WTC11 (cell line): ENCODE measurements at regions not wholly inside any gene's neighbourhood (a gene's known extent, or its start where the extent isn't known, plus 50 kb on each side); places are given as distances from the start of the nearest gene placed in this dataset.
"Not testable (repeated sequence)": the region's sequence is repeated elsewhere in the genome, so short reads cannot be mapped to it uniquely, and the experiment has no call there.

Source experiments
- CBFB ChIP-seq: sonication (generic); formaldehyde crosslinking; IDR thresholded peaks from 2 replicates; pipeline ENCODE4 v1.8.1; 2022; ENCODE audit warnings: mild to moderate bottlenecking, low read depth, missing genetic modification reagents
- CREM ChIP-seq: sonication (generic); formaldehyde crosslinking; IDR thresholded peaks from 2 replicates; pipeline ENCODE4 v1.8.1; 2022; ENCODE audit warnings: mild to moderate bottlenecking, missing genetic modification reagents, moderate library complexity
- NFYB ChIP-seq: sonication (generic); formaldehyde crosslinking; conservative IDR thresholded peaks from 2 replicates; pipeline ENCODE4 v1.8.0; 2022; ENCODE audit warnings: low read depth, missing genetic modification reagents
- TF ChIP-seq, protein P1 (sequence below): fragments of 200-600 bp; IDR thresholded peaks from 2 replicates; pipeline ENCODE4 v1.8.0; 2022; ENCODE audit warnings: antibody characterized with exemption
- TF ChIP-seq, protein P2 (sequence below): fragments of 250-450 bp; sonication (Bioruptor Pico); IDR thresholded peaks from 2 replicates; pipeline ENCODE4 v1.9.0; 2021; ENCODE audit warnings: mild to moderate bottlenecking, borderline replicate concordance
- TF ChIP-seq, protein P3 (sequence below): sonication (generic); formaldehyde crosslinking; IDR thresholded peaks from 2 replicates; pipeline ENCODE4 v1.8.0; 2022; ENCODE audit warnings: mild to moderate bottlenecking, missing genetic modification reagents
- TF ChIP-seq, protein P4 (sequence below): sonication (generic); formaldehyde crosslinking; conservative IDR thresholded peaks from 2 replicates; pipeline ENCODE4 v1.8.1; 2022; ENCODE audit warnings: mild to moderate bottlenecking, missing genetic modification reagents

DNA sequence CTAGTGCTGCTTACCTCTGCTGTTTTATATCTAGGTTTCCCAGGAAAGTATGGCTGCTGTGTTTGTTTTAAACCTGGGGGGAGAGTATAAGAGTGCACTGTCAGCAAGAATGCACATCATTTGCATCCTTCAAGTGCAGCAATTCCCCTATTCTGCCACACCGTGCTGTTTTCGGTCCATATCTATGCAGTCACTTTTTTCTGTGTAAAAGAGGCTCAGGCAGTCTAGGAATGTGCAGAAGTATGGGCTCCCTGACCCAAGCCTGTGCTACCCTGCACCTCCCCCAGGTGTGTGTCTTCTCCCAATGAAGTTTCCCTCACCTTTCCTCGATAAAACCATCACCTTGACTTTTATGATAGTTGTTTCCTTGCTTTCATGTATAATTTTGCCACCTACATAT, 338.2 kb upstream of the NBPF12 start:
- TF ChIP-seq, protein P1, sequence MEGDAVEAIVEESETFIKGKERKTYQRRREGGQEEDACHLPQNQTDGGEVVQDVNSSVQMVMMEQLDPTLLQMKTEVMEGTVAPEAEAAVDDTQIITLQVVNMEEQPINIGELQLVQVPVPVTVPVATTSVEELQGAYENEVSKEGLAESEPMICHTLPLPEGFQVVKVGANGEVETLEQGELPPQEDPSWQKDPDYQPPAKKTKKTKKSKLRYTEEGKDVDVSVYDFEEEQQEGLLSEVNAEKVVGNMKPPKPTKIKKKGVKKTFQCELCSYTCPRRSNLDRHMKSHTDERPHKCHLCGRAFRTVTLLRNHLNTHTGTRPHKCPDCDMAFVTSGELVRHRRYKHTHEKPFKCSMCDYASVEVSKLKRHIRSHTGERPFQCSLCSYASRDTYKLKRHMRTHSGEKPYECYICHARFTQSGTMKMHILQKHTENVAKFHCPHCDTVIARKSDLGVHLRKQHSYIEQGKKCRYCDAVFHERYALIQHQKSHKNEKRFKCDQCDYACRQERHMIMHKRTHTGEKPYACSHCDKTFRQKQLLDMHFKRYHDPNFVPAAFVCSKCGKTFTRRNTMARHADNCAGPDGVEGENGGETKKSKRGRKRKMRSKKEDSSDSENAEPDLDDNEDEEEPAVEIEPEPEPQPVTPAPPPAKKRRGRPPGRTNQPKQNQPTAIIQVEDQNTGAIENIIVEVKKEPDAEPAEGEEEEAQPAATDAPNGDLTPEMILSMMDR, result not testable (repeated sequence)
- not testable (repeated sequence) for TF ChIP-seq CBFB (CRISPR knock-in tag); NFYB (CRISPR knock-in tag); CREM
- TF ChIP-seq, protein P2, sequence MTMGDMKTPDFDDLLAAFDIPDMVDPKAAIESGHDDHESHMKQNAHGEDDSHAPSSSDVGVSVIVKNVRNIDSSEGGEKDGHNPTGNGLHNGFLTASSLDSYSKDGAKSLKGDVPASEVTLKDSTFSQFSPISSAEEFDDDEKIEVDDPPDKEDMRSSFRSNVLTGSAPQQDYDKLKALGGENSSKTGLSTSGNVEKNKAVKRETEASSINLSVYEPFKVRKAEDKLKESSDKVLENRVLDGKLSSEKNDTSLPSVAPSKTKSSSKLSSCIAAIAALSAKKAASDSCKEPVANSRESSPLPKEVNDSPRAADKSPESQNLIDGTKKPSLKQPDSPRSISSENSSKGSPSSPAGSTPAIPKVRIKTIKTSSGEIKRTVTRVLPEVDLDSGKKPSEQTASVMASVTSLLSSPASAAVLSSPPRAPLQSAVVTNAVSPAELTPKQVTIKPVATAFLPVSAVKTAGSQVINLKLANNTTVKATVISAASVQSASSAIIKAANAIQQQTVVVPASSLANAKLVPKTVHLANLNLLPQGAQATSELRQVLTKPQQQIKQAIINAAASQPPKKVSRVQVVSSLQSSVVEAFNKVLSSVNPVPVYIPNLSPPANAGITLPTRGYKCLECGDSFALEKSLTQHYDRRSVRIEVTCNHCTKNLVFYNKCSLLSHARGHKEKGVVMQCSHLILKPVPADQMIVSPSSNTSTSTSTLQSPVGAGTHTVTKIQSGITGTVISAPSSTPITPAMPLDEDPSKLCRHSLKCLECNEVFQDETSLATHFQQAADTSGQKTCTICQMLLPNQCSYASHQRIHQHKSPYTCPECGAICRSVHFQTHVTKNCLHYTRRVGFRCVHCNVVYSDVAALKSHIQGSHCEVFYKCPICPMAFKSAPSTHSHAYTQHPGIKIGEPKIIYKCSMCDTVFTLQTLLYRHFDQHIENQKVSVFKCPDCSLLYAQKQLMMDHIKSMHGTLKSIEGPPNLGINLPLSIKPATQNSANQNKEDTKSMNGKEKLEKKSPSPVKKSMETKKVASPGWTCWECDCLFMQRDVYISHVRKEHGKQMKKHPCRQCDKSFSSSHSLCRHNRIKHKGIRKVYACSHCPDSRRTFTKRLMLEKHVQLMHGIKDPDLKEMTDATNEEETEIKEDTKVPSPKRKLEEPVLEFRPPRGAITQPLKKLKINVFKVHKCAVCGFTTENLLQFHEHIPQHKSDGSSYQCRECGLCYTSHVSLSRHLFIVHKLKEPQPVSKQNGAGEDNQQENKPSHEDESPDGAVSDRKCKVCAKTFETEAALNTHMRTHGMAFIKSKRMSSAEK, result not testable (repeated sequence)
- TF ChIP-seq, protein P3, sequence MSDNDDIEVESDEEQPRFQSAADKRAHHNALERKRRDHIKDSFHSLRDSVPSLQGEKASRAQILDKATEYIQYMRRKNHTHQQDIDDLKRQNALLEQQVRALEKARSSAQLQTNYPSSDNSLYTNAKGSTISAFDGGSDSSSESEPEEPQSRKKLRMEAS (CRISPR knock-in tag), result not testable (repeated sequence)
- TF ChIP-seq, protein P4, sequence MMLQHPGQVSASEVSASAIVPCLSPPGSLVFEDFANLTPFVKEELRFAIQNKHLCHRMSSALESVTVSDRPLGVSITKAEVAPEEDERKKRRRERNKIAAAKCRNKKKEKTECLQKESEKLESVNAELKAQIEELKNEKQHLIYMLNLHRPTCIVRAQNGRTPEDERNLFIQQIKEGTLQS (CRISPR knock-in tag), result not testable (repeated sequence)
